ENCODE measurements at regions not wholly inside any gene's neighbourhood (a gene's known extent, or its start where the extent isn't known, plus 50 kb on each side); places are given as distances from the start of the nearest gene placed in this dataset.

DNA sequence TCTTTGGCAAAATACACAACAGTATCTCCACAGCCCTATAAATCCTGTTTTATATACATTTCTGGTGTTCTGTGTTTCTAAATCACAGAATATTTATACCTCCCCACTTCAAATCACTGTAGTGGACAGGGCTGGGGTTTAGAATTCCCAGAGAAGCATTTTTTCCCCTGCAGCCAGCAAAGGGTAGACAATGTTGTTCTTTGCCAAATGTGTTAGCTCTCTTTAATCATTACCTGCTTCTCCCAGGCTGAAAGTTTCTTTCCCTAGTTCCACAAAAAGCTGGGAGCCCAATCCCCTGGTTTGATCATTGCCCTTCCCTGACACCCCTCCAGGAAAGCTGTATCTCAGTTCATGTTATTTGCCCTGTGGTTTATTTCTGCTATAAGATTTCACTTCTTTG is 520.0 kb upstream of the SPHKAP start:
- DNase-seq: no peak

DNA sequence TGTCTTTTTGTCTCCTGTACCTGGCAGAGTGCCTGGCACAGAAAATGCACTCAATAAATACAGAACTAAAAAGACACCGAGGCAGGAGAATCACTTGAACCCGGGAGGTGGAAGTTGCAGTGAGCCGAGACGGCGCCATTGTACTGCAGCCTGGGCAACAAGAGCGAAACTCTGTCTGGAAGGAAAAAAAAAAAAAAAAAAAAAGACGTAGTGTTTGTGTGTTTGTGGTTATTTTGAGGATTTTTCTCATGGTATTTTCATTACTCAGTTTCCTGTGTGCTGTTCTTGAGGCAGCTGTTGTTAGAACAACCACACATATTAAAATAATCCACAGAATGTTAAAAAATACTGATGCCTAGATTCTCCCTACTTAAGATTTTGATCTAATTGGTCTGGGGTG is 519.2 kb upstream of the SPHKAP start:
- DNase-seq: no peak

DNA sequence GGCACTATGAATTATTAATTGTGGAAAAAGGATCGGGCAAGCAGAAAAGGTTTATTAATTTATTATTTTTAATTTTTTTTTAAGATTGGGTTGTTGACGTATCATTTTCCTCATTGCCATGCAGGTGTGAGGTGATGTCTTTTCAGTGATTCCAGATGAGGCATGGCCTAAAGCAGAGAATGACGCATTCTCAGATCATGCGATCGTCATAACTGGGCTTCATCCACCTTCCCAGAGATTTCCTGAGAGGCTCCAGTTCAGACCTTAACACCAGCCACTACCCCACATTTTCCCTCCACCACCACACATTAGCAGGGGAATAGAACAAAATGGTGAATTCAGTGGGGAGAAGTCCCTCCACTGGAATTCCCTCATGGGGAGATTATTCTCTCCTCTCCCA is 518.4 kb upstream of the SPHKAP start:
- DNase-seq: no peak

DNA sequence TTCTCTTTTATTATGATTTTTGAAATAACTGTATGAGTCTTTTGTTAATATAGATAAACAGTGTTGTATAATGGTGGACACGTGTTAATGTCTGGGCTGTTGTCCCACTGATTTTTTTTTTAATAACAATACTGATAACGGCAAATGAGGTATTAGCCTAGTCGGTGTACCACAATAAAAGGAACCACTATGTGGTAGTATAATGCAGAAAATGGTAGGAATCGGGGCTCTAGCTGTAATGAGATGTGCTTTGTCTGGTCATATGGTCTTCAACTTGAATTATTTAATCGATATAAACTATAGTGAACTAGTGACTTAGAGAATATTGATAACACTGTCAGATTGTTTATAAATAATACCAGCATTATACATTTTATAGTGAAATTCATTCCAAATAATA is 517.9 kb upstream of the SPHKAP start:
- no peak for DNase-seq

DNA sequence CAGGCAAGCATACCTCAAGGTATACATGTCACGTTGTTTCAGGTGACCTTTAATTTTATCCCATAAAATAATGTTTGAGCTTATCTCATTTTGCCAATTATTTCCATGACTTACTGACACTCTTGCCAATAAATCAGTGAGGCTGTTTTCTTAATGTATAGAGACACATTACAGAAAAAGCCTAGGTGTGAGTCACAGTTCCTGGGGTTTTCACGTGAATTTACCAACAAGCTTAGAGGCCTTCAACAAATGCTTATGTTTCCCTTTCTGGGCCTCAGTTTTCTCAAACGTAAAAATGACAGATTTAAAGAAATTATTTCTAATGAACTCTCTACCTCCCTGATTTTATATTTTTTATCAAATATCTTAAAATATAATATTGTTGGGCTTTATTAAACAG is 517.5 kb upstream of the SPHKAP start:
- no peak for DNase-seq

DNA sequence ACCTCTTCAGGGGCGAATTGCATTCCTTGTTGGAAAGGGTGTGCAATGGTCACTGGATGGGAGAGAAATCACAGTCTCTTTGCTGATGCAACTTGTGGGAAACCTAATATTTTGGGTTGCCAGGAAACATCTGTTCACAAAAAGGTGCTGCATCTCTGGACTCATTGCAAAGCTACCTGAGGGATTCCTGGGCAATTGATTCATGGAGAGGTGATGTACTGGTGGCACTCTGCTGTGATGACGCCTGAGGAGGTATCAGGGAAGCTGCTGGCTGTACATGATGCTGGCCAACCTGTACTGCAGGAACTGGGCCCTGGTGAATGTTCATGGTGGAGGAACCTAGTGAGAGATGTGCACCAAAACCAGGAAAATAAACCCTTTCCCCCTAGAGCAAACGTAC is 516.0 kb upstream of the SPHKAP start:
- DNase-seq: no peak

DNA sequence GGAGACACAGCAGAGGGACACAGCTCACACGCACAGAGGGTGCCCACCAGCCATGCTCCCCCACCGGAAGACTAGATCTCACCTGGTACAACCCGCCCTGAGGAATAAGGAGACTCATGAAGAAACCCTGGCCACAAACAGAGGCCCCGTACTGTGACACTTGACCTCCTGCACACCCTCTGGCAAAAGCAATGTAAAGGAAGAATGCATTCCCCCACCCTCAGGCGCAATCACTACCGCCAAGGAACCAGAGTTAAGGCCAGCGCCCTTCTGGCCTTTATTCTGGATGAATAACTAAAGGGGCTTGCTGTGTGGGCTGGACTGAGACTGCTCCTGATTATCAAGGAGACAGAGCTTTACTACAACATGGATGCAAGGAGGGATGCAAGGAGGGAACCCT is 509.2 kb upstream of the SPHKAP start:
- DNase-seq: no peak

DNA sequence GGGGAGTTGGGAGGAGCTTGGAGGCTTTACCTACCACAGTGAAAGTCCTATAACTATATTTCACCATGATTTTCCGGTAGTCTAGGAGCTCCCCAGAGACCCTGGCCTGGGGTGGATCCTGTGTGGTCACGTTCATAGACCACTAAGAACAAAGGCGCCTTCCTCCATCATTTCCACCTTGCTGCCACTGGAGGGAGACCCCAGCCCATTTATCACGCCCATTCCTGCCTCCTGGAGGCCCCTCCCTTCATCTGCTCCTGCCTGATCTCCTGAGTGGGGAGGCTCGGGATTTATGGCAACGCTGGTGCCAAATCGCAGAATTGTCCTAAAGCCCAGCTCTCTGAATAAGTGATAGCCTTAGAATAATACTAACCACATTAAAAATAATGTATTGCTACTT is 507.6 kb upstream of the SPHKAP start:
- peak; percentile 41 for DNase-seq

DNA sequence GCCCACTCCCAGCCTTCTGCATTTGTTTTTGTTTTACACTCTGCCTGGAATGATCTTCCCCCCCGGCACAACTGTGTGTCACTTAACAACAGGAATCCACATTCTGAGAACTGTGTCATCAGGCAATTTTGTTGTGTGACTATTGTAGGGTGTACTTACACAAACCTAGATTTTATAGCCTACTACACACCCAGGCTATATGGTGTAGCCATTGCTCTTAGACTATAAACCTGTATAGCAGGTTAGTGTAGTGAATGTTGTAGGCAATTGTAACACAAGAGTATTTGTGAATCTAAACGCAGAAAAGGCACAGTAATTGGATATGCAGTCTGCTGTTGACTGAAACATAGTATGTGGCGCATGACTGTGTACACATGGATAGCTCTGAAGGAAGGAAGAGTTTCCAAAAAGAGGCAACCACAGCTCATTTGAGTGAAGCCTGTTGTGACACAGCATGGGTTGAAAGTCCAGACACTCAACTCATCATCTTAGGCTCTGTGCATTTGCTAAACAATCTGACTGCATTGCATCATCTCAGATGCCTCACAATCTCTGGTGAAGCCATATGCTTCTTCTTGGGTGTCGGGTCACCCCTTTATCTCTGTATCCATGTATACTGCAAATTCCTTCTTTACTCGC is 506.6 kb upstream of the SPHKAP start:
- DNase-seq: no peak

DNA sequence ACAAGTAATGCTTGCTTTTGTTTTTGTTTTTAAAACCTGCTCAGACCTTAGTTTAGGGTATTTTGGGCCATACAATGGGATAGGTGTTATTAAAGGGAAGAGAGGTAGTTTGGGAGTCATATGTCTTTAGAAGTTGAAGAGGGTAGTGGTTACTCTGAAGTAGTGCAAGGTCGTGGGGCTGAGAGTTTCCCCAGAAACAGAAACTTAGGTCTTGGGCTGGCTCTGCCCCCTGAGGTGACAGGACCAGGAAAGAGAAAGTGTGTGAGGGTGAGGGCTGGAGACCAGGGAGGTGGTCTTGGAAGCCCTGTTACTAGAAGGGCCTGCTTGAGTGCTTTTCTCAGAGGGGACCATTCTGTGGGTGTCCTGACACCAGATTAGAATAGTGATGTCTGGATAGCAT is 500.5 kb upstream of the SPHKAP start:
- no peak for DNase-seq

DNA sequence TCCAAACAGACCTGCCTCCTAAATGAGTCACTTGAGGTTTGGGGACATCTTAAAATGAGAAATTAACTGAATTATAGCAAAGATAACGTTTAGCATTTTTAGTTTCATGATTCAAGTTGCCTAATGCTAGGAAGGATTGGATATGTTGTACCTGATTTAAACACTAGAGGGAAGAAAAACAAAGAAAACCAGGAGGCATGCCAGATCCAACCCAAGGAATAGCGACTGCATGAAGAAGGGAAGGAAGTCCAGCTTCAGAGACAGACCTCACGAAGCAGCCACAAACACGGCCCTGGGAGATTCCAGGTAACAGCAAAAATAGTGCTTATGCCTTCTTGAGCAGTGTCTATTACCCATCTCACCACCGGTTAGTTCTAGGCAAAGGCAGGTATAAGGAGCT is 499.9 kb upstream of the SPHKAP start:
- no peak for DNase-seq

DNA sequence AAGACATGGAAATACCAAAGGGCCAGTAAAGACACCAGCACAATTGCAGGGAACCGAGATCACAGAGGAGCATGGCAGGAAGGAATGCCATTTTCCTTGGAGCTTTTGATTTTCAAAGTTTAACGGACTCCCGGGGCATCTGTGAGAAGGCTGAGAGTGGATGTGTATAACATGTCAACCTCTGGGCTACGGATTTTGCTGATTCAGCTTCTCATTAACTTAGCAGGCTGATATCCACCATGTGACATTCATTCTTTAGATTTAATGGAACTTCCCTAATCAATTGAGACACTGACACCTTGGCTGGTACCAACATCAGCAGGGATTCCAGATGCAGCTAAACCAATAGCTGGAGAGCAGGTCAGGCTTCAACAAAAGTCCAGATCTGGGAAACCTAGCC is 496.6 kb upstream of the SPHKAP start:
- no peak for DNase-seq

DNA sequence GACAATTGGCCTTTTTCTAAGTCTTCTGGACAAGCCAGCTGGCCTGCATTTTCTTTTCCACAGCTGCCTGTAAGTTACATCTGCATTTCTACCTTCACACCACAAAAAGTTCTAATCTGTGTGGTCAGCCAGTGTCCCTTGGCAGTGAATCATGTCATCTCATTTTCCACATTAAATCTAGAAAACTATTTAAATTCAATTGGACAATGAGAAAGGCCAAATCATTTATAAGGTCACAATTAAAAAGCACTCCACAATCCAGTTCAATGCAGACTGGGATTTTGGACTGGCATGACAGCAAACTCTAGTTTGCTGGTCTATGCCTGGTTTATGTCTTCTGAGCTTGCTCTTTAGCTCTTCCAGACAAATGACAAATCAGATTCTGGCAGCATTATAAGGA is 494.2 kb upstream of the SPHKAP start:
- DNase-seq: peak; percentile 78

DNA sequence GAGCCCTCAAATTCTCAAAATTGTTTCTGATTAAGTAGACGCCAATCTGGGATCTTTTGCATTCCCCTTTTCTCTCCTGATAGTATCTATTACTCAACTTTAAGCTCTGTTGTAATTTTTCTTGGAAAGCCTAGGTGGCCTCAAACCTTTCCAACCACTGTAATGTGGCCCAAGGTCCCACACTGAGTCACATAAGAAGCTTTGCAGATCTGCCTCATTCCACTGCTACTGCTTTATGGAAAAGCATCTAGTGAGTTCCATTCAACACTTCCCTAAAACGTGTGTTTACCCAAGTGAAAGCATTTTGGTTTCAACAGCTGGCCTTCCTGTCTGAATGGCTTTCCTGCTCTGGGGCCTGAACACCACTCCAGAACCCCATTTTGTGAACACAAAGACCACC is 493.6 kb upstream of the SPHKAP start:
- DNase-seq: peak; percentile 68

DNA sequence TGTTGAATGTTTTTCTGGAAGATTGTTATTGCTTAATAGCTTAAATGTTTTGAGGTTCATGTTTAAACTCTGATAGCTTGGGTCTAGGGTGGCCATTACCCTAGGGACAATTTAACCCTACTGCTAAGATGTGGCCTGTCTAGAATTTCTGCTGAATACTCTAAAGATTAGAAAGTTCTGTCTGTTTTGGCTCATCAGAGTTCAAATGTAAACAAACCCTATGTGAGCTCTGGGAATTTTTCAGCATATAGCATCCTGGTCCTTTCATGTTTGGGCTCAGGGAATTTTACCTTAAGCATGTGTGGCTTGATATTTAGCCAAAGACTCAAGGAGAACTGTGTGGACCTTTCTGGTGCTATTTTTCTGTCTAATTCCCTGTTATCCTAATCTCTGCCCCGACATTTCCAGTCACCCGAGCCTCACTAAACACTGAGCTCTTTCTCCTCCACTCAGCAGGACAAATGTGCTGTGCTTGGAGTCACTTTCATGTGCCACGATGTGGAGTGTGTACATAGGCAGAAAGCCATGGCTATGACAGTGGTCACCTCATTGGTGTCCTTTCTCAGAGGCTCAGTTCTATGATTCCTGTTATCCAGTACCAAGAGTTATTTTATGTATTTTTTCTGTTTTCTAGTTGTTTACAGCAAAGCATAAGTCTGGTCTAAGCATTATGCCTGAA is 492.5 kb upstream of the SPHKAP start:
- no peak for DNase-seq

DNA sequence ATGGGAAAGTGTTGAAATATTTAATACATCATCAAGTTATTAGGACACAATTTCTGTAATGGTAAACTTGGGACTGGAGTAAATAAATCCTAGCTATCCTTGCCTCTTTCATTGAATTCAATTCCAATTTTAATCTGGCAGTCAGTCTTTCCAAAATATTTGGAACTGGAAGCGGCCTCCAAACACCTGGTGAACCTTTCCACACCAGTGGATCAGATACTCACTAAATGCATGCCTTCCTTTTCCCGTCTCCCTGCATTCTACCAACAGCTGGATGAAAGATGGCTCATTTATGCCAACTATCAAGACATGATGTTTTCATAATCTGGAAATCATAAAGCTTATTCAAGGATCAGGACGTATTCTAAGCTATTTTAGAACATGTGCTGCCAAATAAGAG is 488.2 kb upstream of the SPHKAP start:
- DNase-seq: peak; percentile 63

DNA sequence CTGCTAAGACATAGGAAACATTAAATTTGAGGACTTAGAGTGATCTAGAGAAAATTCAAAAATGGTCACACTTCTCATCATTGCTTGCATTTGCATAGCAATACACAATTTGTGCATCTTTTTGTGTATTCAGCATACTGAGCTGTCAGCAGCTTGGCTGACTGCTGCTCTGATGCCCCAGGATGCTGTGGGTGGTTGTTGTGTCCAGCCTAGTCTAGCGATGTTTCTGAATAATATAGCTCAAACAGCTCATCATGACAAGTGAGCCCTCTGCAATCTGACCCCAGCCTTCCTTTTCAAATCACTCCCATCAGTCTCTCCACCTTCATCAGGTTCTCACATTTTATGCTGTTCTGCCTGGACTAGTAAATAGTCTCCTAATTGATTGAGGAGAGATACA is 483.7 kb upstream of the SPHKAP start:
- no peak for DNase-seq

DNA sequence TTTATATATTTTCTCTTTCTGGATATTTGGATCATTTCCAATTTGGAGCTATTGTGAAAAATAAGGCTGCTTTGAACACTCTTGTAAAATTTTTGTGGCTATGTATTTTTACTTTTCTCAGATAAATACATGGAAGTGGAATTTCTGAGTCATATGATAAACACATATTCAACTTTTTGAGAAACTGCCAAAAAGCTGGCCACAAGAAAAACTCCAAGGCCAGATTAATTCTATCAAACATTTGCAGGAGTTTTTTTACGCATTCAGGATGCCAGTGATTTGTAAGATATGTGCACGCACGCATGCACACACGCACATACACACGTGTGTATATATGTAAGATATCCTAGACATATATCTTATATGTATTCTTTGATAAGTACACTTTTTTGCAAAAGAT is 477.5 kb upstream of the SPHKAP start:
- no peak for DNase-seq

DNA sequence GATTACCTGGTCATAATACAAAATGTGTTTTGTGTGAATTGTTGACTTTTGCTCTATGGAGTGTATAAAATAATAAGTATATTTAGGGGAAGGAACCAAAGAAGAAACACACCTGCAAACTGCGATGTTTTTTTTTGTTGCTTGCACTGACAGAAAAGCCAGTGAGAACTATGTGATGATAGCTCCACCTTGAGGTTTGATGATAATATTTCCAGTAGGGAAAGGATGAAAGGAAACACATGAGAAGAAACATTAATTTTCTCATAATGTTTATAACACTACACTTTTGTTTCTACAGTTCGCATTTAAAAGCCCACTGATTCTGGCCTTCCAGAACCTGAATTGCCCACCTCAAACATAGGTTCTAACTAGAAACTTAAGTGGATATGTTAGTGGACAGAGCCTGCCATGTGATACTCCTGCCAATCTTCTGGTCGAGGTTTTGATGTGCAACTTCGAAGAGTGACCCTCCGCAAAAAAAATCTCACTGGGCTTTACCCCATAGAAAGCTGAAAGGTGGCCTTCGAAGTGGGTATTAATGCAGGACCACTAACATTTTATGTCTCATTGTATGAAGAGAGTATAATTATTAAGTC is 476.4 kb upstream of the SPHKAP start:
- DNase-seq: peak; percentile 28

DNA sequence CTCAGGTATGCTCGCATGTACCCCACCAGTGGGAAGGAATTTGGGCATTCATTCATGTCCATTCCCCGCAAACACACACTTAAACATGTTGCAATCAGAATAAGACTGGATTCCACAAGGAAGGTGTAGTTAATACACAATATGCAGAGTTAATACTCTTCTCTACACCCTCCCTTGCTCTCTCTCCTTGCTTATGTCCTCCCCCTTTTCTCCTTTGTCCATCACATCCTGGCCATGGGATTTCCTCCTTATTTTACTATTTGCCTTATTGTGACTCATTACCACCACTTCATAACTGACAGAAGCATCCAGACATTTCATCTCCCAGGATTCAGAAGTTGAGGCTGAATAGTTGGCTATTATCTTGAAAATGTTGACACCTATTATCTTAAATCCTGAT is 473.8 kb upstream of the SPHKAP start:
- DNase-seq: no peak

DNA sequence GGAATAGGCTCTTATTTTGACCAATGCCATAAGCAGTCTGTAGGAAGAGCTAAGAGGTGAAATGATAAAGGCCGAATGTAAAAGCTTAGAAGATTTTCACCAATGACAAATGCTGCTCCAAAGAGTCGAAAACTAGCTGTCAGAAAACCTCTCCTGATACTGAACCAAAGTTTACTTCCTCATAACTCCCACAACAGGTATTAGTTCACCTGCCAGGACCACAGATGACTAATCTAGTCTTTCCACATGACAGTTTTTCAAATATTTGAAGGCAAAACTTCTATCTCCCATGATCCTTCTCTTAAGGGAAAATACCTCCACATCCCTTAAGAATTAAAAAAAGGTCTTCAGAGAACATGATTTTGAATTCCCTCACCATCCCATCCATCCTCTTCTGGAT is 473.2 kb upstream of the SPHKAP start:
- no peak for DNase-seq

DNA sequence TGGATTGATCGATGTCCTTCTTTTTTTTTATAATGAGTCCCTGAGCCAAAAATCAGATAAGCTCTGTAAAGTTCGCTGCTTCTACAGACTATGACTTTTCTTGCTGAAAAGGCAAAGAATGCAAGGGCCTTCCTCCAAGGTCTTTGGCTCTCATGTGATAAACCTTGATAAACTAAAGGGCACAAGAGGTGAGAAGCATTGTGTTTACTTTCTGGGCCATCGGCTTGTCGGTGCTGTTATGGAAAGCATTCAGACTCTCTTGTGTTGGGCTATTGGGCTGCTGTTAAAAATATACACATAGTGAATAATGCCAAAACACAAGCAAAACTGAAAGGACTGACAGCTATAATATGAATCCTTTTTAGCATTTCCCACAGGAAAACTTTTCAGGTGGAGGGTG is 472.4 kb upstream of the SPHKAP start:
- DNase-seq: no peak

DNA sequence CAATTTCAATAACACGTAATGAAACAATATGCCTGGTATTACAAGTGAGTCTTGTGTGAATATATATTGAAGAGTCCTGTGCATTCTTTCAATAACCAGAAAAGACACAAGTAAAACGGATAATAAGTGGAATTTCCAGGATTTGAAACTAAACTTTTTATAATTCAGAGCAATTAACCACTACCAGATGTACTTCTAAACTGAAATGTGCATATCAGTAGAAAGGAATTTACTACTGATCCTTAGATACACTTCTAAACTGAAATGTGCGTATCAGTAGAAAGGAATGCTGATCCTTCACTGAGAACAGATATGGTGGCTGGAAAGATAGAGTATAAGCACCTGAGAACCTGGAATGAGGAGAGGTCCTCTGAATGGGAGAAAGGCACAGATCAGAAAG is 470.9 kb upstream of the SPHKAP start:
- DNase-seq: no peak

DNA sequence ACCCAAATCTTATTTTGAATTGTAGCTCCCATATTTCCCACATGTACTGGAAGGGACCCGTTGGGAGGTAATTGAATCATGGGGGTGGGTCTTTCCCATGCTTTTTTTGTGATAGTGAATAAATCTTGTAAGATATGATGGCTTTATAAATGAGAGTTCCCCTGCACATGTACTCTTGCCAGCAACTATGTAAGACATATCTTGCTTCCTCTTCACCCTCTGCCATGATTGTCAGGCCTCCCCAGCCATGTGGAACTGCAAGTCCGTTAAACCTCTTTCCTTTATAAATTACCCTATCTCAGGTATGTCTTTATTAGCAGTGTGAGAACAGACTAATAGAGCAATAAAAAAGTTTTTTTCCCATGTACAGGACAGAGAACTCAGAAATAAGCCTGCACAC is 468.4 kb upstream of the SPHKAP start:
- DNase-seq: no peak

DNA sequence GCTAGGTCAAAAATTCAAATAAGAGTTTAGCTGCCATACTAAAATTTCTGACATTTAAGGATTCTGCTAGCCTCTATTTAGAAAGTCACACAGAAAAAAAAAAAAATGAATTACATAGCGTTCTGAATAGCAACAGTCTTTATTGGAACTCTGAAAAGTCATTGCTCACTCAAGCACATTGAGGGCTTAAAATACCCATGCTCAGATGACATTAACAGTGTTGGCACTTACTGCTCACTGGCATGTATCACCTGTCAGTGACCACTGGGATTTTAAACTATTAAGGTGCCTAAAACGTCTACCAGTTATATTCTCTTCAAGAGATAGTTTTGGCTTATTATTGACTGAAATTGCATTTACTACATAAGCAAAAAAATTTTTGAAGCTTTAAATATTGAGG is 468.0 kb upstream of the SPHKAP start:
- DNase-seq: no peak

Data from hindlimb muscle (tissue), 1 donor.